Stimulated activated CD4-positive, alpha-beta T cell treated with anti-CD3 and anti-CD28 coated beads, Interleukin-15, amount 100 ng/mL, for 48 hours (primary cell): ENCODE measurements at regions not wholly inside any gene's neighbourhood (a gene's known extent, or its start where the extent isn't known, plus 50 kb on each side); places are given as distances from the start of the nearest gene placed in this dataset.

Source experiments
- DNase-seq, 2 donors: peaks; one replicate each; pipeline ENCODE4 v3.0.0-alpha.2; 2020; ENCODE audit warnings: low read depth in 2 of 2

- no peak for DNase-seq
These were observed 95.0 kb upstream of the ZNF521 start for GRCh38 chr18:25446972-25447371.

- DNase-seq: no peak
These were observed 93.5 kb upstream of the ZNF521 start for GRCh38 chr18:25445430-25445829.

GRCh38 chr18:25443776-25444175 is 91.8 kb upstream of the ZNF521 start:
- DNase-seq: no peak

GRCh38 chr18:25435149-25435782 is 83.3 kb upstream of the ZNF521 start:
- no peak for DNase-seq

- no peak for DNase-seq
These were observed 82.8 kb upstream of the ZNF521 start for GRCh38 chr18:25434745-25435144.

- no peak for DNase-seq
These were observed 81.6 kb upstream of the ZNF521 start for GRCh38 chr18:25433590-25433989.

GRCh38 chr18:25425024-25425423 is 73.1 kb upstream of the ZNF521 start:
- no peak for DNase-seq

- DNase-seq: no peak
These were observed 71.8 kb upstream of the ZNF521 start for GRCh38 chr18:25423760-25424159.

- no peak for DNase-seq
These were observed 71.3 kb upstream of the ZNF521 start for GRCh38 chr18:25423267-25423666.

- DNase-seq: no peak
These were observed 70.3 kb upstream of the ZNF521 start for GRCh38 chr18:25422230-25422629.

GRCh38 chr18:25420077-25420825 is 68.3 kb upstream of the ZNF521 start:
- DNase-seq: no peak

GRCh38 chr18:25416374-25416773 is 64.4 kb upstream of the ZNF521 start:
- DNase-seq: no peak

- DNase-seq: no peak
These were observed 58.0 kb upstream of the ZNF521 start for GRCh38 chr18:25409971-25410370.

- DNase-seq: no peak
These were observed 56.3 kb upstream of the ZNF521 start for GRCh38 chr18:25408293-25408692.
